ENCODE measurements at regions not wholly inside any gene's neighbourhood (a gene's known extent, or its start where the extent isn't known, plus 50 kb on each side); places are given as distances from the start of the nearest gene placed in this dataset.
A peak's percentile ranks its signal among the peaks of the same experiment; 100 is the strongest.

GRCh38 chr6:97473979-97474378, 191.0 kb upstream of the MMS22L start:
- no peak for DNase-seq
- Mint-ChIP-seq H3K27me3 (ENCODE audit: insufficient read depth) (no peaks in the 10 kb centered on the region), H3K4me3 (no peak overlapping the region), H3K36me3 (ENCODE audit: low read depth) (no peaks in the 10 kb centered on the region), H3K9me3 (no peaks in the 10 kb centered on the region), H3K27ac (no peak overlapping the region), H3K4me1 (peaks cover 15% of the 10 kb centered on the region)
- H3K27ac ChIP-seq (ENCODE audit: low read depth, low read length): no peak overlapping the region
- H3K4me1 ChIP-seq (ENCODE audit: control insufficient read depth, insufficient read depth, low read length): no peaks in the 10 kb centered on the region
- no peaks in the 10 kb centered on the region for H3K9me3 ChIP-seq (ENCODE audit: control insufficient read depth, low read length)
- H3K27me3 ChIP-seq (ENCODE audit: control insufficient read depth, insufficient read depth, low read length, poor library complexity, severe bottlenecking): peaks cover 9% of the 10 kb centered on the region
- 62 to 82% methylated on average over 2 to 3 of the region's 4 CpGs for WGBS, 2 experiments (ENCODE audit: insufficient coverage in 1 of 2, insufficient read length in 1 of 2)
- H3K4me3 ChIP-seq (ENCODE audit: low read length): no peak overlapping the region
- peak; percentile 56 for TF ChIP-seq CTCF (conservative IDR thresholded peaks at IDR 0.05)
- no peak overlapping the region for H3K9ac ChIP-seq (ENCODE audit: extremely low read depth, low read length, poor library complexity, severe bottlenecking)
- no peaks in the 10 kb centered on the region for H3K36me3 ChIP-seq (ENCODE audit: control insufficient read depth, insufficient read depth, low read length)

- WGBS, 2 experiments (ENCODE audit: insufficient coverage in 1 of 2, insufficient read length in 1 of 2): 0 to 41% methylated on average over 2 to 4 of the region's 4 CpGs
- Histone ChIP-seq H3K36me3 (ENCODE audit: control insufficient read depth, insufficient read depth, low read length) (no peaks in the 10 kb centered on the region), H3K4me1 (ENCODE audit: control insufficient read depth, insufficient read depth, low read length) (no peaks in the 10 kb centered on the region), H3K27ac (ENCODE audit: low read depth, low read length) (no peak overlapping the region), H3K27me3 (ENCODE audit: control insufficient read depth, insufficient read depth, low read length, poor library complexity, severe bottlenecking) (no peaks in the 10 kb centered on the region), H3K4me3 (ENCODE audit: low read length) (no peak overlapping the region), H3K9ac (ENCODE audit: extremely low read depth, low read length, poor library complexity, severe bottlenecking) (no peak overlapping the region), H3K9me3 (ENCODE audit: control insufficient read depth, low read length) (no peaks in the 10 kb centered on the region)
- Mint-ChIP-seq H3K4me1 (peaks cover 4% of the 10 kb centered on the region), H3K27me3 (ENCODE audit: insufficient read depth) (no peaks in the 10 kb centered on the region), H3K27ac (no peak overlapping the region), H3K9me3 (no peaks in the 10 kb centered on the region), H3K4me3 (no peak overlapping the region), H3K36me3 (ENCODE audit: low read depth) (no peaks in the 10 kb centered on the region)
- peak; percentile 96 for TF ChIP-seq CTCF (conservative IDR thresholded peaks at IDR 0.05)
- DNase-seq: peak; percentile 78
These were observed 214.8 kb upstream of the MMS22L start for GRCh38 chr6:97497713-97498331.

GRCh38 chr6:97501853-97502252, 218.8 kb upstream of the MMS22L start:
- WGBS, 2 experiments (ENCODE audit: insufficient coverage in 1 of 2, insufficient read length in 1 of 2): 99 to 100% methylated on average over 1 to 2 of the region's 2 CpGs
- Histone ChIP-seq H3K27me3 (ENCODE audit: control insufficient read depth, insufficient read depth, low read length, poor library complexity, severe bottlenecking) (no peaks in the 10 kb centered on the region), H3K9me3 (ENCODE audit: control insufficient read depth, low read length) (no peaks in the 10 kb centered on the region), H3K4me1 (ENCODE audit: control insufficient read depth, insufficient read depth, low read length) (no peaks in the 10 kb centered on the region), H3K27ac (ENCODE audit: low read depth, low read length) (no peak overlapping the region), H3K4me3 (ENCODE audit: low read length) (no peak overlapping the region), H3K9ac (ENCODE audit: extremely low read depth, low read length, poor library complexity, severe bottlenecking) (no peak overlapping the region), H3K36me3 (ENCODE audit: control insufficient read depth, insufficient read depth, low read length) (no peaks in the 10 kb centered on the region)
- H3K27ac Mint-ChIP-seq: no peak overlapping the region
- no peak overlapping the region for H3K4me3 Mint-ChIP-seq
- no peak for TF ChIP-seq CTCF (conservative IDR thresholded peaks at IDR 0.05)
- no peaks in the 10 kb centered on the region for H3K9me3 Mint-ChIP-seq
- no peaks in the 10 kb centered on the region for H3K36me3 Mint-ChIP-seq (ENCODE audit: low read depth)
- no peak for DNase-seq
- H3K4me1 Mint-ChIP-seq: no peaks in the 10 kb centered on the region
- no peaks in the 10 kb centered on the region for H3K27me3 Mint-ChIP-seq (ENCODE audit: insufficient read depth)
